ENCODE measurements at regions not wholly inside any gene's neighbourhood (a gene's known extent, or its start where the extent isn't known, plus 50 kb on each side); places are given as distances from the start of the nearest gene placed in this dataset.

GRCh38 chr3:116950301-116951055 lies 240.9 kb downstream of the TUSC7 start:
- no peak for DNase-seq (ENCODE audit: low read depth)
- no peak for TF ChIP-seq CTCF (conservative IDR thresholded peaks at IDR 0.05; ENCODE audit: control insufficient read depth, insufficient read depth, low read depth, low read length)
- no peak overlapping the region for H3K4me3 ChIP-seq (ENCODE audit: control insufficient read depth, low read depth, low read length)

GRCh38 chr3:116951610-116952009 lies 242.0 kb downstream of the TUSC7 start:
- no peak overlapping the region for H3K4me3 ChIP-seq (ENCODE audit: control insufficient read depth, low read depth, low read length)
- no peak for TF ChIP-seq CTCF (conservative IDR thresholded peaks at IDR 0.05; ENCODE audit: control insufficient read depth, insufficient read depth, low read depth, low read length)
- DNase-seq (ENCODE audit: low read depth) = no peak

- H3K4me3 ChIP-seq (ENCODE audit: control insufficient read depth, low read depth, low read length) = no peak overlapping the region
- no peak for TF ChIP-seq CTCF (conservative IDR thresholded peaks at IDR 0.05; ENCODE audit: control insufficient read depth, insufficient read depth, low read depth, low read length)
- no peak for DNase-seq (ENCODE audit: low read depth)
Measured at GRCh38 chr3:116958291-116958690, 248.7 kb downstream of the TUSC7 start.

- no peak overlapping the region for H3K4me3 ChIP-seq (ENCODE audit: control insufficient read depth, low read depth, low read length)
- DNase-seq (ENCODE audit: low read depth) = no peak
- TF ChIP-seq CTCF (conservative IDR thresholded peaks at IDR 0.05; ENCODE audit: control insufficient read depth, insufficient read depth, low read depth, low read length) = no peak
Measured at GRCh38 chr3:116961106-116961505, 251.5 kb downstream of the TUSC7 start.

GRCh38 chr3:116963802-116964201 lies 254.2 kb downstream of the TUSC7 start:
- no peak for TF ChIP-seq CTCF (conservative IDR thresholded peaks at IDR 0.05; ENCODE audit: control insufficient read depth, insufficient read depth, low read depth, low read length)
- H3K4me3 ChIP-seq (ENCODE audit: control insufficient read depth, low read depth, low read length) = no peak overlapping the region

GRCh38 chr3:116966649-116967048 lies 257.1 kb downstream of the TUSC7 start:
- no peak for TF ChIP-seq CTCF (conservative IDR thresholded peaks at IDR 0.05; ENCODE audit: control insufficient read depth, insufficient read depth, low read depth, low read length)
- H3K4me3 ChIP-seq (ENCODE audit: control insufficient read depth, low read depth, low read length) = no peak overlapping the region
- no peak for DNase-seq (ENCODE audit: low read depth)

More at GRCh38 chr3:116963802-116964201, 254.2 kb downstream of the TUSC7 start:
- DNase-seq (ENCODE audit: low read depth) = no peak

Measured in fibroblast of mammary gland (primary cell).